BLaER1 (cell line): ENCODE measurements at regions not wholly inside any gene's neighbourhood (a gene's known extent, or its start where the extent isn't known, plus 50 kb on each side); places are given as distances from the start of the nearest gene placed in this dataset.

Source experiments
- H3K27ac ChIP-seq: shearing (Covaris generic); formaldehyde crosslinking; 2 replicates; pipeline ENCODE4 v1.8.1; 2022
- H3K27me3 ChIP-seq: shearing (Covaris generic); formaldehyde crosslinking; 2 replicates; pipeline ENCODE4 v1.8.1; 2022
- H3K36me3 ChIP-seq: shearing (Covaris generic); formaldehyde crosslinking; 2 replicates; pipeline ENCODE4 v1.8.1; 2022
- H3K4me1 ChIP-seq: shearing (Covaris generic); formaldehyde crosslinking; 2 replicates; pipeline ENCODE4 v1.8.1; 2022
- H3K4me2 ChIP-seq: shearing (Covaris generic); formaldehyde crosslinking; 2 replicates; pipeline ENCODE4 v1.8.1; 2022
- H3K4me3 ChIP-seq: shearing (Covaris generic); formaldehyde crosslinking; 2 replicates; pipeline ENCODE4 v1.8.1; 2022
- H3K9ac ChIP-seq: shearing (Covaris generic); formaldehyde crosslinking; 2 replicates; pipeline ENCODE4 v1.8.1; 2022
- H3K9me3 ChIP-seq: shearing (Covaris generic); formaldehyde crosslinking; 2 replicates; pipeline ENCODE4 v1.8.1; 2022
- H4K20me1 ChIP-seq: shearing (Covaris generic); formaldehyde crosslinking; 2 replicates; pipeline ENCODE4 v1.8.1; 2022
- Cebpa-rat ChIP-seq: shearing (Covaris generic); IDR thresholded peaks from 2 replicates; pipeline ENCODE4 v1.8.1; 2022

DNA sequence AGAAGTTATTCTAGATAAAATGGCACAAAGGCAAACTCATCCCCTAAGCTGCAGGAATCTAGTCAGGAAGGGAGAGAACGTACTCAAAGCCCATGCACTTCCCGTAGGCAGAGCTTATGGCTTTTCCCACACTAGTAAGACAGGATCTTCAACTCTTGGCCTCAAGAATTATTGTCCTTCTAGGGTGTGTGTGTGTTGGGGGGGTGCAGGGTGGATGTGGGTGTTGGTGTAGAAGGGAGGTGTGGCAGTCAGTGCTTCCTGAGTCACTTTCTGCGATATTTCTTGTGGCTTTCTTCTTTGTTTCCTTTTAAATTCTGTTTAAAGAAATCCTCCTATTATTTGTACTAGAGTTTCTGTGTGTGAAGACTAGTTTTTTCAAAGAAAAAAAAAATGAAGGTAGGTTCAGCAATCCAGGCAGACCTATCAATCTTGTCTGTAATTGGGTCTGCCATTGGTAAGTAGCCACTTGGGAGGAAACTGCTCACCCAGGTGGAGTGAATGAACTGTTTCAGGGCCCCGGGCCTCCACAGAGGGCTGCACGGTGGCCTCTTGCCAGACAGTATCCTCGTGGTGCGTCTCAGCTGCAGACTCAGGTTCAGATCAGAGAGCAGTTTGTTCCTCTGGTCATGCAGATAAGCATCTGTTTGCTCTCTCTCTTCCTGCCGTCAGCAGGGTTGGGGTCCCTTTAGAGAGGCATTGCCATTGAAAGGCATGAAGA, 131.9 kb downstream of the NPR3 start:
- Histone ChIP-seq H4K20me1 (no peaks in the 10 kb centered on the region), H3K4me3 (no peak overlapping the region), H3K9ac (no peak overlapping the region), H3K27ac (no peak overlapping the region), H3K36me3 (no peaks in the 10 kb centered on the region), H3K4me1 (no peaks in the 10 kb centered on the region), H3K9me3 (no peaks in the 10 kb centered on the region), H3K4me2 (no peak overlapping the region), H3K27me3 (no peaks in the 10 kb centered on the region)
- no peak for TF ChIP-seq Cebpa-rat

- Histone ChIP-seq H3K36me3 (no peaks in the 10 kb centered on the region), H3K9me3 (no peaks in the 10 kb centered on the region), H3K4me1 (no peaks in the 10 kb centered on the region), H3K4me2 (no peak overlapping the region), H3K27ac (no peak overlapping the region), H4K20me1 (no peaks in the 10 kb centered on the region), H3K27me3 (no peaks in the 10 kb centered on the region), H3K9ac (no peak overlapping the region), H3K4me3 (no peak overlapping the region)
- no peak for TF ChIP-seq Cebpa-rat
Measured at GRCh38 chr5:32843531-32843895, 132.4 kb downstream of the NPR3 start.

- H3K27me3 ChIP-seq = no peaks in the 10 kb centered on the region
- no peak overlapping the region for H3K4me2 ChIP-seq
- H4K20me1 ChIP-seq = no peaks in the 10 kb centered on the region
- TF ChIP-seq Cebpa-rat = no peak
- H3K4me1 ChIP-seq = no peaks in the 10 kb centered on the region
- no peaks in the 10 kb centered on the region for H3K9me3 ChIP-seq
- H3K4me3 ChIP-seq = no peak overlapping the region
- no peak overlapping the region for H3K27ac ChIP-seq
- H3K36me3 ChIP-seq = no peaks in the 10 kb centered on the region
- no peak overlapping the region for H3K9ac ChIP-seq
Measured at GRCh38 chr5:32845171-32845570, 134.1 kb downstream of the NPR3 start.

DNA sequence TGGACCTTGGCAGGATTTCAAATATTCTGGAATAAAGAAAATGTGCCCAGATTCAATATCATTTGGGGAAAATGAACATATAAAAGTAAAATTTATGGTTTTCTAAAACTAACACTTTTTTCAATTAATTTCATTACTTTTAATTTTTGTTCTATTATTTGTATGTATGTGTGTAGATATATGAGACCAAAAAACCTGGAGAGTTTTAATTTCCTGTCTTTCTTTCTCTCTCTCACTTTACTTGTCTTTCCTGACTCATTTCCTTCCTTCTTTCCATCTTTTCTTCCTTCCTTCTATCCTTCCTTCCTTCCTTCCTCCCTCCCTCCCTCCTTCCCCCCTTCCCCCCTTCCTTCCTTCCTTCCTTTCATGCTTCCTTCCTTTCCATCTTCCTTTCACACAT, 137.0 kb downstream of the NPR3 start:
- Histone ChIP-seq H3K9me3 (no peaks in the 10 kb centered on the region), H3K36me3 (no peaks in the 10 kb centered on the region), H3K4me3 (no peak overlapping the region)

GRCh38 chr5:32848681-32849080, 137.6 kb downstream of the NPR3 start:
- no peak for TF ChIP-seq Cebpa-rat
- Histone ChIP-seq H3K4me1 (no peaks in the 10 kb centered on the region), H3K27me3 (no peaks in the 10 kb centered on the region), H3K36me3 (no peaks in the 10 kb centered on the region), H3K9ac (no peak overlapping the region), H3K9me3 (no peaks in the 10 kb centered on the region), H3K27ac (no peak overlapping the region), H3K4me2 (no peak overlapping the region), H3K4me3 (no peak overlapping the region), H4K20me1 (no peaks in the 10 kb centered on the region)

More for the DNA sequence above, 137.0 kb downstream of the NPR3 start:
- no peaks in the 10 kb centered on the region for H3K27me3 ChIP-seq
- H3K4me2 ChIP-seq = no peak overlapping the region
- TF ChIP-seq Cebpa-rat = no peak
- no peaks in the 10 kb centered on the region for H4K20me1 ChIP-seq
- no peak overlapping the region for H3K27ac ChIP-seq
- H3K4me1 ChIP-seq = no peaks in the 10 kb centered on the region
- no peak overlapping the region for H3K9ac ChIP-seq

DNA sequence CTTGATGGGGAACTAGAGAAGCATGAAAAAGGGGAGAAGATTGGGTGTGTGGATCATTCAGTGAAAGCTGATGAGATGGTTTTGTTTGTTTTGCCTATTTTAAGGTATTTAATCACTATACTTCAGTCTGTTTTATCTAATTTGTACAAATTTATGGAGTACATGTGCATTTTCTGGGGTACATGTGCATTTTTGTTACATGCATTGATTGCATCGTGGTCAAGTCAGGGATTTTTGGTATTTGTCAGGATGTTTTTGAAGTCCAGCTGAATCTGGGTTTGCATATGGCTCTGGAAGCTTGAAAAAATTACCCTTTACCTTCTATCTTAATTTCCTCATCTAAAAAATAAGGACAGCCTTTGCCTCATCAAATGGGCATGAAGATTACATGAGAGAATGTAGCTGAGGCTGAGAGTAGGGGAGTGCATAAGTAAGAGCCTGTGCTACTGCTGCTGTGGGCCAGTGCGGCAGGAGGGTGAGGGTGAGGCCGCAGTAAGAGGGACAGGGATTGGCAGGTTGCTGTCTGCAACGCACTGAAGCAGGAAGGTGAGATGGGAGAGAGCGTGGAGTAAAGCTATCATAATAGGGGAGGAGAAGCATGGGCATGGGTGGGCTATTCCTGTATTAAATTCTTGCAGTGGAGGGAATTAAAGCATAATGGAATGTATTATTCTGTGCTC, 139.8 kb downstream of the NPR3 start:
- H3K9me3 ChIP-seq = no peaks in the 10 kb centered on the region
- no peak overlapping the region for H3K9ac ChIP-seq
- no peaks in the 10 kb centered on the region for H3K4me1 ChIP-seq
- H3K4me2 ChIP-seq = no peak overlapping the region
- H3K4me3 ChIP-seq = no peak overlapping the region
- H3K27ac ChIP-seq = no peak overlapping the region
- H3K36me3 ChIP-seq = no peaks in the 10 kb centered on the region
- H3K27me3 ChIP-seq = no peaks in the 10 kb centered on the region
- TF ChIP-seq Cebpa-rat = no peak
- H4K20me1 ChIP-seq = no peaks in the 10 kb centered on the region

DNA sequence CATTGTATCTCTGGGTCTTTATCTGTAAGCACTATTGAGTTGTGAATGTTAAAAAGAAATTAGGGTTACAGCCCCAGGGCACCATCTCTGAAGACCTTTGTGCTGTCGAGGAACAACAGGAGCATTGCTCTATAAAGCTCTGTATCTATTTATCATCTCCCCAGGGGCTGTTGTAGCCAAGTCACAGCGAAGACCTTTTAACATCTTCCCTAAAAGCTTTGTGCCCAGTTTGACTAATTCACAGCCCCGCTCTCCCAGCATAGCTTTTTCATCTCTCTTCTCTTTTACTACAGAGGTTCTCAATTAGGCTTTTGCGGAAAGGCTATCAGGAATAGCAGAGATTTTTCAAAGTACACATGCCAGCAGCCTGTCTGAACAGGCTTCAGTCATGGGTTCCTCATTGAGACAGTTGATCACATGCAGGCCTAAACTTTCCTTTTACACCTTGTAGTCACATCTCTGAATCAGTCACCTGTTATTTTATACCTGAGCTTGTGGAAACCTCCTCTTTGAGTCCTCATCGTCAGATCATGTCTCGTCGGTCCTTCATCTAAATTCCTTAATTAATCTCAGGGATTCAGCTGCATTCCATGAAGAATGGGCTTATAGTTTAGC, 140.5 kb downstream of the NPR3 start:
- Histone ChIP-seq H3K4me2 (no peak overlapping the region), H4K20me1 (no peaks in the 10 kb centered on the region), H3K9ac (no peak overlapping the region), H3K27ac (no peak overlapping the region), H3K27me3 (no peaks in the 10 kb centered on the region), H3K4me1 (no peaks in the 10 kb centered on the region), H3K9me3 (no peaks in the 10 kb centered on the region), H3K36me3 (no peaks in the 10 kb centered on the region), H3K4me3 (no peak overlapping the region)
- TF ChIP-seq Cebpa-rat = no peak

GRCh38 chr5:32852535-32852934, 141.4 kb downstream of the NPR3 start:
- H3K27me3 ChIP-seq = no peaks in the 10 kb centered on the region
- no peaks in the 10 kb centered on the region for H3K36me3 ChIP-seq
- no peak overlapping the region for H3K9ac ChIP-seq
- no peaks in the 10 kb centered on the region for H3K4me1 ChIP-seq
- TF ChIP-seq Cebpa-rat = no peak
- H3K9me3 ChIP-seq = no peaks in the 10 kb centered on the region
- no peak overlapping the region for H3K27ac ChIP-seq
- H3K4me3 ChIP-seq = no peak overlapping the region
- no peaks in the 10 kb centered on the region for H4K20me1 ChIP-seq
- H3K4me2 ChIP-seq = no peak overlapping the region

- Histone ChIP-seq H3K4me1 (no peaks in the 10 kb centered on the region), H4K20me1 (no peaks in the 10 kb centered on the region), H3K9me3 (0 out of 2 replicates have a peak, but pooled peaks cover 2% of the 10 kb centered on the region), H3K27me3 (no peaks in the 10 kb centered on the region), H3K27ac (no peak overlapping the region), H3K4me3 (no peak overlapping the region), H3K4me2 (no peak overlapping the region), H3K36me3 (no peaks in the 10 kb centered on the region), H3K9ac (no peak overlapping the region)
- no peak for TF ChIP-seq Cebpa-rat
Measured at GRCh38 chr5:32852976-32853375, 141.9 kb downstream of the NPR3 start.

DNA sequence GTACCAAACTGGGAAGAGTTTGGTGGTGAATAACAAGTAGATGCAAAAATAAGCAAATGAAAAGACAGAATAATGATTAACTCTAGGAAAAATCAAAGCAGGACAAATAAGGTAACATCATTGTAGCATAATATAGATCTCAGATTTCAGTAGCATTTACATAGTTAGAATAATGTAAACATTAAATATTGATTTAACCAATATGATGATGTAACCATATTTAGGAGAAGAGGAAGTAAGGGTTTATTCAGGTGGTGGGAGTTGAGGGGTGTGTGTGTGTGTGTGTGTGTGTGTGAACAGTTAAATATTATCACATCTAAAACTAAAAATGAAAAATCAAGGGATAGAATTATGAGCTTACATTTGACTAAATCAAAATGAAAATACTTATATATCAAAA, 143.4 kb downstream of the NPR3 start:
- Histone ChIP-seq H3K27ac (no peak overlapping the region), H3K4me2 (no peak overlapping the region), H3K36me3 (no peaks in the 10 kb centered on the region), H4K20me1 (no peaks in the 10 kb centered on the region), H3K9ac (no peak overlapping the region), H3K4me1 (no peaks in the 10 kb centered on the region), H3K27me3 (no peaks in the 10 kb centered on the region), H3K9me3 (peaks cover 17% of the 10 kb centered on the region), H3K4me3 (no peak overlapping the region)
- TF ChIP-seq Cebpa-rat = no peak
